ENCODE measurements at regions not wholly inside any gene's neighbourhood (a gene's known extent, or its start where the extent isn't known, plus 50 kb on each side); places are given as distances from the start of the nearest gene placed in this dataset.

- H3K9ac ChIP-seq (ENCODE audit: low read length), result no peak overlapping the region
These were observed 223.9 kb upstream of the WSB1 start for GRCh38 chr17:27069842-27070508.

GRCh38 chr17:27070836-27071235 lies 223.1 kb upstream of the WSB1 start:
- no peak overlapping the region for H3K56ac ChIP-seq (ENCODE audit: low read length)
- no peak overlapping the region for H4K5ac ChIP-seq (ENCODE audit: low read length)
- H3K9ac ChIP-seq (ENCODE audit: low read length), result no peak overlapping the region
- H3K36me3 ChIP-seq (ENCODE audit: control insufficient read depth, insufficient read depth, low read length), result no peaks in the 10 kb centered on the region
- no peak overlapping the region for H3K4me3 ChIP-seq (ENCODE audit: low read length)
- H2AK5ac ChIP-seq (ENCODE audit: low read length), result no peak overlapping the region
- H2BK15ac ChIP-seq (replicated peaks; ENCODE audit: low read depth), result no peak overlapping the region
- no CpG with 5 or more reads among the region's 1 CpG for WGBS (ENCODE audit: extremely low coverage, insufficient coverage, low lambda C conversion rate)
- no peak overlapping the region for H3K18ac ChIP-seq (ENCODE audit: low read length)
- no peaks in the 10 kb centered on the region for H3K27me3 ChIP-seq (ENCODE audit: insufficient read depth, low read length, poor library complexity)
- DNase-seq, result no peak
- no peak overlapping the region for H2BK120ac ChIP-seq (ENCODE audit: low read depth, low read length)
- H3K23ac ChIP-seq (ENCODE audit: low read length), result no peak overlapping the region
- no peaks in the 10 kb centered on the region for H3K79me2 ChIP-seq (ENCODE audit: control insufficient read depth, insufficient read depth, low read length)
- no peak overlapping the region for H4K8ac ChIP-seq (ENCODE audit: low read depth, low read length)
- no peak overlapping the region for H3K27ac ChIP-seq (ENCODE audit: low read depth, low read length)
- H3K79me1 ChIP-seq (ENCODE audit: low read length), result no peaks in the 10 kb centered on the region
- no peak overlapping the region for H3K4ac ChIP-seq (ENCODE audit: low read depth, low read length)
- no peak overlapping the region for H3K4me2 ChIP-seq (ENCODE audit: low read length)
- no peaks in the 10 kb centered on the region for H3K4me1 ChIP-seq (ENCODE audit: control insufficient read depth, low read depth, low read length)
- no peak overlapping the region for H2BK5ac ChIP-seq (ENCODE audit: low read length)

More at GRCh38 chr17:27069842-27070508, 223.9 kb upstream of the WSB1 start:
- Histone ChIP-seq H4K5ac (ENCODE audit: low read length) (no peak overlapping the region), H4K8ac (ENCODE audit: low read depth, low read length) (no peak overlapping the region), H3K79me1 (ENCODE audit: low read length) (no peaks in the 10 kb centered on the region), H3K27me3 (ENCODE audit: insufficient read depth, low read length, poor library complexity) (no peaks in the 10 kb centered on the region), H2BK15ac (replicated peaks; ENCODE audit: low read depth) (no peak overlapping the region), H3K36me3 (ENCODE audit: control insufficient read depth, insufficient read depth, low read length) (no peaks in the 10 kb centered on the region), H3K4ac (ENCODE audit: low read depth, low read length) (no peak overlapping the region), H3K56ac (ENCODE audit: low read length) (no peak overlapping the region), H3K4me1 (ENCODE audit: control insufficient read depth, low read depth, low read length) (no peaks in the 10 kb centered on the region), H3K79me2 (ENCODE audit: control insufficient read depth, insufficient read depth, low read length) (no peaks in the 10 kb centered on the region), H2BK5ac (ENCODE audit: low read length) (no peak overlapping the region), H2BK120ac (ENCODE audit: low read depth, low read length) (no peak overlapping the region), H3K18ac (ENCODE audit: low read length) (no peak overlapping the region), H2AK5ac (ENCODE audit: low read length) (no peak overlapping the region), H3K27ac (ENCODE audit: low read depth, low read length) (no peak overlapping the region), H3K23ac (ENCODE audit: low read length) (no peak overlapping the region), H3K4me3 (ENCODE audit: low read length) (no peak overlapping the region), H3K4me2 (ENCODE audit: low read length) (no peak overlapping the region)
- DNase-seq, result no peak

GRCh38 chr17:27072885-27073284 lies 221.0 kb upstream of the WSB1 start:
- no peak overlapping the region for H3K4me2 ChIP-seq (ENCODE audit: low read length)

GRCh38 chr17:27076814-27077213 lies 217.1 kb upstream of the WSB1 start:
- Histone ChIP-seq H3K9ac (ENCODE audit: low read length) (no peak overlapping the region), H4K8ac (ENCODE audit: low read depth, low read length) (no peak overlapping the region), H3K18ac (ENCODE audit: low read length) (no peak overlapping the region), H2BK120ac (ENCODE audit: low read depth, low read length) (no peak overlapping the region), H3K56ac (ENCODE audit: low read length) (no peak overlapping the region), H2BK15ac (replicated peaks; ENCODE audit: low read depth) (no peak overlapping the region), H3K79me1 (ENCODE audit: low read length) (no peaks in the 10 kb centered on the region), H3K4me1 (ENCODE audit: control insufficient read depth, low read depth, low read length) (no peaks in the 10 kb centered on the region), H3K4me2 (ENCODE audit: low read length) (no peak overlapping the region), H2BK5ac (ENCODE audit: low read length) (no peak overlapping the region), H3K27me3 (ENCODE audit: insufficient read depth, low read length, poor library complexity) (no peaks in the 10 kb centered on the region), H3K79me2 (ENCODE audit: control insufficient read depth, insufficient read depth, low read length) (no peaks in the 10 kb centered on the region), H3K4me3 (ENCODE audit: low read length) (no peak overlapping the region), H3K23ac (ENCODE audit: low read length) (no peak overlapping the region), H3K36me3 (ENCODE audit: control insufficient read depth, insufficient read depth, low read length) (no peaks in the 10 kb centered on the region), H2AK5ac (ENCODE audit: low read length) (no peak overlapping the region), H4K5ac (ENCODE audit: low read length) (no peak overlapping the region), H3K4ac (ENCODE audit: low read depth, low read length) (no peak overlapping the region), H3K27ac (ENCODE audit: low read depth, low read length) (no peak overlapping the region)
- DNase-seq, result no peak

More at GRCh38 chr17:27072885-27073284, 221.0 kb upstream of the WSB1 start:
- no CpG with 5 or more reads among the region's 3 CpGs for WGBS (ENCODE audit: extremely low coverage, insufficient coverage, low lambda C conversion rate)
- no peak overlapping the region for H3K4ac ChIP-seq (ENCODE audit: low read depth, low read length)
- H3K18ac ChIP-seq (ENCODE audit: low read length), result no peak overlapping the region
- no peaks in the 10 kb centered on the region for H3K4me1 ChIP-seq (ENCODE audit: control insufficient read depth, low read depth, low read length)
- H3K79me1 ChIP-seq (ENCODE audit: low read length), result no peaks in the 10 kb centered on the region
- no peaks in the 10 kb centered on the region for H3K79me2 ChIP-seq (ENCODE audit: control insufficient read depth, insufficient read depth, low read length)
- no peak overlapping the region for H2BK15ac ChIP-seq (replicated peaks; ENCODE audit: low read depth)
- no peak overlapping the region for H2BK5ac ChIP-seq (ENCODE audit: low read length)
- no peak for DNase-seq
- no peak overlapping the region for H3K56ac ChIP-seq (ENCODE audit: low read length)
- H3K27ac ChIP-seq (ENCODE audit: low read depth, low read length), result no peak overlapping the region
- no peak overlapping the region for H3K9ac ChIP-seq (ENCODE audit: low read length)
- no peak overlapping the region for H3K4me3 ChIP-seq (ENCODE audit: low read length)
- H3K27me3 ChIP-seq (ENCODE audit: insufficient read depth, low read length, poor library complexity), result no peaks in the 10 kb centered on the region
- no peaks in the 10 kb centered on the region for H3K36me3 ChIP-seq (ENCODE audit: control insufficient read depth, insufficient read depth, low read length)
- H4K5ac ChIP-seq (ENCODE audit: low read length), result no peak overlapping the region
- H3K23ac ChIP-seq (ENCODE audit: low read length), result no peak overlapping the region
- H2AK5ac ChIP-seq (ENCODE audit: low read length), result no peak overlapping the region
- H4K8ac ChIP-seq (ENCODE audit: low read depth, low read length), result no peak overlapping the region
- H2BK120ac ChIP-seq (ENCODE audit: low read depth, low read length), result no peak overlapping the region

- Histone ChIP-seq H4K5ac (ENCODE audit: low read length) (no peak overlapping the region), H3K4ac (ENCODE audit: low read depth, low read length) (no peak overlapping the region), H3K79me2 (ENCODE audit: control insufficient read depth, insufficient read depth, low read length) (no peaks in the 10 kb centered on the region), H3K23ac (ENCODE audit: low read length) (no peak overlapping the region), H3K56ac (ENCODE audit: low read length) (no peak overlapping the region), H2BK15ac (replicated peaks; ENCODE audit: low read depth) (no peak overlapping the region), H2BK120ac (ENCODE audit: low read depth, low read length) (no peak overlapping the region), H3K27me3 (ENCODE audit: insufficient read depth, low read length, poor library complexity) (no peaks in the 10 kb centered on the region), H2BK5ac (ENCODE audit: low read length) (no peak overlapping the region), H3K4me2 (ENCODE audit: low read length) (no peak overlapping the region), H3K4me1 (ENCODE audit: control insufficient read depth, low read depth, low read length) (no peaks in the 10 kb centered on the region), H2AK5ac (ENCODE audit: low read length) (no peak overlapping the region), H3K79me1 (ENCODE audit: low read length) (no peaks in the 10 kb centered on the region), H3K9ac (ENCODE audit: low read length) (no peak overlapping the region), H3K18ac (ENCODE audit: low read length) (no peak overlapping the region), H3K36me3 (ENCODE audit: control insufficient read depth, insufficient read depth, low read length) (no peaks in the 10 kb centered on the region), H3K4me3 (ENCODE audit: low read length) (no peak overlapping the region), H4K8ac (ENCODE audit: low read depth, low read length) (no peak overlapping the region), H3K27ac (ENCODE audit: low read depth, low read length) (no peak overlapping the region)
- no peak for DNase-seq
- WGBS (ENCODE audit: extremely low coverage, insufficient coverage, low lambda C conversion rate), result no CpG with 5 or more reads among the region's 2 CpGs
These were observed 215.6 kb upstream of the WSB1 start for GRCh38 chr17:27078296-27078695.

GRCh38 chr17:27079660-27080059 lies 214.3 kb upstream of the WSB1 start:
- no CpG with 5 or more reads among the region's 7 CpGs for WGBS (ENCODE audit: extremely low coverage, insufficient coverage, low lambda C conversion rate)
- Histone ChIP-seq H3K9ac (ENCODE audit: low read length) (no peak overlapping the region), H3K18ac (ENCODE audit: low read length) (no peak overlapping the region), H3K4me2 (ENCODE audit: low read length) (no peak overlapping the region), H3K79me2 (ENCODE audit: control insufficient read depth, insufficient read depth, low read length) (no peaks in the 10 kb centered on the region), H3K56ac (ENCODE audit: low read length) (no peak overlapping the region), H3K4ac (ENCODE audit: low read depth, low read length) (no peak overlapping the region), H4K8ac (ENCODE audit: low read depth, low read length) (no peak overlapping the region), H2BK120ac (ENCODE audit: low read depth, low read length) (no peak overlapping the region), H3K79me1 (ENCODE audit: low read length) (no peaks in the 10 kb centered on the region), H2AK5ac (ENCODE audit: low read length) (no peak overlapping the region), H2BK15ac (replicated peaks; ENCODE audit: low read depth) (no peak overlapping the region), H3K27me3 (ENCODE audit: insufficient read depth, low read length, poor library complexity) (no peaks in the 10 kb centered on the region), H3K36me3 (ENCODE audit: control insufficient read depth, insufficient read depth, low read length) (no peaks in the 10 kb centered on the region), H3K27ac (ENCODE audit: low read depth, low read length) (no peak overlapping the region), H2BK5ac (ENCODE audit: low read length) (no peak overlapping the region), H3K23ac (ENCODE audit: low read length) (no peak overlapping the region), H4K5ac (ENCODE audit: low read length) (no peak overlapping the region), H3K4me3 (ENCODE audit: low read length) (no peak overlapping the region), H3K4me1 (ENCODE audit: control insufficient read depth, low read depth, low read length) (no peaks in the 10 kb centered on the region)
- DNase-seq, result no peak
